Adrenal gland (tissue), 5 donors: ENCODE measurements at regions not wholly inside any gene's neighbourhood (a gene's known extent, or its start where the extent isn't known, plus 50 kb on each side); places are given as distances from the start of the nearest gene placed in this dataset.

ENCODE experiments used
- POLR2A ChIP-seq, 2 donors: fragments of 450-650 bp; IDR thresholded peaks; one replicate each; pipeline ENCODE4 v1.6.1; 2017; ENCODE audit warnings: antibody characterized with exemption in 2 of 2, mild to moderate bottlenecking in 2 of 2, moderate library complexity in 1 of 2
- TF ChIP-seq, protein P1 (sequence below), 6 experiments: fragments of 450-650 bp in 4 of 6; fragments of 200-600 bp in 2 of 6; sonication (generic) in 1 of 6; IDR thresholded peaks; 1 replicate in 5 of 6; 2 replicates in 1 of 6; pipeline versions ENCODE4 v1.5.1 to v1.8.0; 2016 to 2021; ENCODE audit warnings: antibody characterized with exemption in 6 of 6, mild to moderate bottlenecking in 2 of 6, moderate library complexity in 1 of 6
- donor health status: DM: no; HTN: no; CAD: no.

DNA sequence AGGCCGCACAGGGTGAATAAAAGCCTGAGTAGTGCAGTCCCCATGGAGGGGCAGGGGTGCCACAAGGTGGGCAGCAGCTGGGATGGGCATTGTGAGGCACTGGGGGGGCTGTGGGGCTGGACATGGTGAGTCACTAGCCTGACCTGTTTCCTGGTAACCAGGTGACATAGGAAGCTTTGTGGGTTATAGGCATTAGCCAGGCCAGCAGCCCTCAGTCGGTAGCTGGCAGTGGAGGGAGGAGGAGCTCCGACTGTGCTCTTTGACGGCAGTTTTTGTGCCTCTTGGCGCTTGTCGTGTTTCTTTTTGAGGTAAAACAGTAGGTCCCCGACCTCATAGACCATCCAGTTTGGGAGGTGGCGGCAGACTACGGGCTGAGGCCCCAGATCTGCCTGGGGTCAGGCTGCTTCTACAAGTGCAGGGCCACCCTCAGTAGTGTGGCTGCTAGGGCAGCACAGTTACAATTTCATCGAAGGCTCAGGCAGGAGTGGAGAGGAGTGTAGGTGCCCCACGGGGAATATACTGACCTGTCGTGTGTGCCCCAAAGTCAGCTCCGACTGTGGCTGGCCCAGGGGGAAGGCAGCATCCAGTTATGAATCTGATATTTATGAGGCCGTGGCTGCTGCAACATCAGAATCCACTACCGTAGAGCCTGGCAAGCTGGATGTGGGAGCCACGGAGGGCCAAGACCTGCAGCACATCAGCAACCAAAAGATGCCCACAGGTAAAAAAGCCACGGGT is 107.7 kb downstream of the CRYBB2 start:
- TF ChIP-seq, protein P1, sequence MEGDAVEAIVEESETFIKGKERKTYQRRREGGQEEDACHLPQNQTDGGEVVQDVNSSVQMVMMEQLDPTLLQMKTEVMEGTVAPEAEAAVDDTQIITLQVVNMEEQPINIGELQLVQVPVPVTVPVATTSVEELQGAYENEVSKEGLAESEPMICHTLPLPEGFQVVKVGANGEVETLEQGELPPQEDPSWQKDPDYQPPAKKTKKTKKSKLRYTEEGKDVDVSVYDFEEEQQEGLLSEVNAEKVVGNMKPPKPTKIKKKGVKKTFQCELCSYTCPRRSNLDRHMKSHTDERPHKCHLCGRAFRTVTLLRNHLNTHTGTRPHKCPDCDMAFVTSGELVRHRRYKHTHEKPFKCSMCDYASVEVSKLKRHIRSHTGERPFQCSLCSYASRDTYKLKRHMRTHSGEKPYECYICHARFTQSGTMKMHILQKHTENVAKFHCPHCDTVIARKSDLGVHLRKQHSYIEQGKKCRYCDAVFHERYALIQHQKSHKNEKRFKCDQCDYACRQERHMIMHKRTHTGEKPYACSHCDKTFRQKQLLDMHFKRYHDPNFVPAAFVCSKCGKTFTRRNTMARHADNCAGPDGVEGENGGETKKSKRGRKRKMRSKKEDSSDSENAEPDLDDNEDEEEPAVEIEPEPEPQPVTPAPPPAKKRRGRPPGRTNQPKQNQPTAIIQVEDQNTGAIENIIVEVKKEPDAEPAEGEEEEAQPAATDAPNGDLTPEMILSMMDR (IDR thresholded peaks at IDR 0.05): no peak
- TF ChIP-seq POLR2A (IDR thresholded peaks at IDR 0.05): no peak
